Stimulated activated CD4-positive, alpha-beta T cell treated with anti-CD3 and anti-CD28 coated beads, Interleukin-1b, Interleukin-23, amount 100 ng/mL, for 1 hour (primary cell): ENCODE measurements at regions not wholly inside any gene's neighbourhood (a gene's known extent, or its start where the extent isn't known, plus 50 kb on each side); places are given as distances from the start of the nearest gene placed in this dataset.

ENCODE experiments used
- DNase-seq, 2 donors: peaks; one replicate each; pipeline ENCODE4 v3.0.0-alpha.2; 2020; ENCODE audit warnings: low read depth in 2 of 2

GRCh38 chr12:75564852-75565251 lies 53.4 kb upstream of the KRR1 start:
- DNase-seq = no peak

- DNase-seq = no peak
Observed at GRCh38 chr12:75564398-75564797, 53.0 kb upstream of the KRR1 start.

GRCh38 chr12:75563351-75563750 lies 51.9 kb upstream of the KRR1 start:
- no peak for DNase-seq

- DNase-seq = no peak
Observed at GRCh38 chr12:75561921-75562320, 50.5 kb upstream of the KRR1 start.
